Uterus (tissue), 2 donors: ENCODE measurements at regions not wholly inside any gene's neighbourhood (a gene's known extent, or its start where the extent isn't known, plus 50 kb on each side); places are given as distances from the start of the nearest gene placed in this dataset.

ENCODE experiments used
- POLR2A ChIP-seq, 2 donors: fragments of 450-650 bp; IDR thresholded peaks; one replicate each; pipeline ENCODE4 v1.6.1; 2016; ENCODE audit warnings: antibody characterized with exemption in 2 of 2, mild to moderate bottlenecking in 1 of 2, moderate library complexity in 1 of 2
- TF ChIP-seq, protein P1 (sequence below), 4 experiments: fragments of 200-600 bp in 2 of 4; fragments of 450-650 bp in 2 of 4; sonication (generic) in 2 of 4; IDR thresholded peaks; one replicate each; pipeline ENCODE4 v1.5.1; 2016 to 2019; ENCODE audit warnings: antibody characterized with exemption in 4 of 4, mild to moderate bottlenecking in 2 of 4, moderate library complexity in 1 of 4

DNA sequence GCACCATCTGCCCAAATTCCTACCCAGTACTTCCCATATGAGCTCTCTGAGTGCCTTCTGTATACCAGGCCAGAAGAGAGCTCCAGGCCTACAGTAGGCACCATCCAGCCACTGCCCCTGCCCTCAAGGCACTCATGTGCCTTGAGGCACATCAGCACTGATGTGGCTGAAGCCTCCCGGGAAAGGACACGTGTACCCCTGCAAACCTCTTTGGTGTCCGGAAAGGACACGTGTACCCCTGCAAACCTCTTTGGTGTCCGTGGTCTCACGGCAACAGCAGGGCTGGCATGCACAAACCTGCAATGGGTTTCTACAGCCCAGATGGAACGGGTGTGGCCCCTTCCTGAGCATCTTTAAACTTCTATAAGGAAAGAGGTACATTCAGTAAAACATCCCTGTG lies 209.4 kb upstream of the IGF1R start:
- TF ChIP-seq, protein P1, sequence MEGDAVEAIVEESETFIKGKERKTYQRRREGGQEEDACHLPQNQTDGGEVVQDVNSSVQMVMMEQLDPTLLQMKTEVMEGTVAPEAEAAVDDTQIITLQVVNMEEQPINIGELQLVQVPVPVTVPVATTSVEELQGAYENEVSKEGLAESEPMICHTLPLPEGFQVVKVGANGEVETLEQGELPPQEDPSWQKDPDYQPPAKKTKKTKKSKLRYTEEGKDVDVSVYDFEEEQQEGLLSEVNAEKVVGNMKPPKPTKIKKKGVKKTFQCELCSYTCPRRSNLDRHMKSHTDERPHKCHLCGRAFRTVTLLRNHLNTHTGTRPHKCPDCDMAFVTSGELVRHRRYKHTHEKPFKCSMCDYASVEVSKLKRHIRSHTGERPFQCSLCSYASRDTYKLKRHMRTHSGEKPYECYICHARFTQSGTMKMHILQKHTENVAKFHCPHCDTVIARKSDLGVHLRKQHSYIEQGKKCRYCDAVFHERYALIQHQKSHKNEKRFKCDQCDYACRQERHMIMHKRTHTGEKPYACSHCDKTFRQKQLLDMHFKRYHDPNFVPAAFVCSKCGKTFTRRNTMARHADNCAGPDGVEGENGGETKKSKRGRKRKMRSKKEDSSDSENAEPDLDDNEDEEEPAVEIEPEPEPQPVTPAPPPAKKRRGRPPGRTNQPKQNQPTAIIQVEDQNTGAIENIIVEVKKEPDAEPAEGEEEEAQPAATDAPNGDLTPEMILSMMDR (IDR thresholded peaks at IDR 0.05) = no peak
- TF ChIP-seq POLR2A (IDR thresholded peaks at IDR 0.05) = no peak
